ENCODE measurements at regions not wholly inside any gene's neighbourhood (a gene's known extent, or its start where the extent isn't known, plus 50 kb on each side); places are given as distances from the start of the nearest gene placed in this dataset.

- H3K79me2 ChIP-seq (ENCODE audit: control insufficient read depth, insufficient read depth, low read length) = no peaks in the 10 kb centered on the region
- H3K27ac ChIP-seq (ENCODE audit: low read length in 2 of 2) = no peak overlapping the region
- ATAC-seq (ENCODE audit: low read depth) = no peak
- no peaks in the 10 kb centered on the region for H3K4me1 ChIP-seq (ENCODE audit: control insufficient read depth in 2 of 2, insufficient read depth in 2 of 2, low read length in 2 of 2)
- no peaks in the 10 kb centered on the region for H3K36me3 ChIP-seq (replicated peaks in 1 of 2; ENCODE audit: control extremely low read depth in 1 of 2, control insufficient read depth in 1 of 2, extremely low read depth in 1 of 2, insufficient read depth in 2 of 2, low read length in 1 of 2)
- ChIA-PET CTCF (interaction anchor here (0.9 kb wide), 1 partner anchor 381 kb away, joined by 4 read pairs; the partner anchor contains the start of gene TRIM13), POLR2A (no interaction called here)
- TF ChIP-seq CTCF (IDR thresholded peaks at IDR 0.05) (no peak), EZH2 (IDR thresholded peaks at IDR 0.05; ENCODE audit: borderline replicate concordance, insufficient read depth, low read depth, low read length, poor library complexity, severe bottlenecking) (no peak)
- 71% methylated on average over 3 of the region's 5 CpGs for WGBS (ENCODE audit: insufficient coverage)
- H2AFZ ChIP-seq (ENCODE audit: insufficient read depth, low read depth, low read length, poor library complexity, severe bottlenecking) = no peak overlapping the region
- intact Hi-C loops (cut with micrococcal nuclease) = no loop called here
- no peaks in the 10 kb centered on the region for H3K27me3 ChIP-seq (replicated peaks in 1 of 4; ENCODE audit: control extremely low read depth in 1 of 4, control insufficient read depth in 3 of 4, insufficient read depth in 4 of 4, low read length in 3 of 4)
- no peak overlapping the region for H3K4me2 ChIP-seq (replicated peaks; ENCODE audit: low read depth, low read length, poor library complexity, severe bottlenecking)
- Mint-ChIP-seq H3K9me3 (ENCODE audit: insufficient read depth) (peaks cover 9% of the 10 kb centered on the region), H3K27me3 (no peaks in the 10 kb centered on the region), H3K4me1 (peaks cover 5% of the 10 kb centered on the region), H3K27ac (no peak overlapping the region), H3K4me3 (no peak overlapping the region)
- H3K9ac ChIP-seq (ENCODE audit: low read length) = no peak overlapping the region
- H3K9me3 ChIP-seq (ENCODE audit: control extremely low read depth in 1 of 3, control insufficient read depth in 2 of 3, insufficient read depth in 1 of 3, low read length in 2 of 3) = peaks cover 6 to 30% (median 6%) of the 10 kb centered on the region in 3 donors
- no peak overlapping the region for H3K4me3 ChIP-seq (ENCODE audit: control extremely low read depth in 1 of 5, extremely low read depth in 1 of 5, insufficient read depth in 1 of 5, low read depth in 2 of 5, low read length in 4 of 5)
- no peaks in the 10 kb centered on the region for H4K20me1 ChIP-seq (ENCODE audit: control insufficient read depth, insufficient read depth, low read length, poor library complexity, severe bottlenecking)
- no peak for DNase-seq
Observed at GRCh38 chr13:50378509-50379044, 363.3 kb downstream of the KCNRG start.

GRCh38 chr13:50379584-50379983 lies 364.3 kb downstream of the KCNRG start:
- TF ChIP-seq CTCF (IDR thresholded peaks at IDR 0.05) (no peak), EZH2 (IDR thresholded peaks at IDR 0.05; ENCODE audit: borderline replicate concordance, insufficient read depth, low read depth, low read length, poor library complexity, severe bottlenecking) (no peak)
- Mint-ChIP-seq H3K27me3 (no peaks in the 10 kb centered on the region), H3K4me1 (peaks cover 5% of the 10 kb centered on the region), H3K27ac (no peak overlapping the region), H3K9me3 (ENCODE audit: insufficient read depth) (peaks cover 9% of the 10 kb centered on the region), H3K4me3 (no peak overlapping the region)
- Histone ChIP-seq H3K4me3 (ENCODE audit: control extremely low read depth in 1 of 5, extremely low read depth in 1 of 5, insufficient read depth in 1 of 5, low read depth in 2 of 5, low read length in 4 of 5) (no peak overlapping the region), H2AFZ (ENCODE audit: insufficient read depth, low read depth, low read length, poor library complexity, severe bottlenecking) (no peak overlapping the region), H4K20me1 (ENCODE audit: control insufficient read depth, insufficient read depth, low read length, poor library complexity, severe bottlenecking) (no peaks in the 10 kb centered on the region), H3K27me3 (replicated peaks in 1 of 4; ENCODE audit: control extremely low read depth in 1 of 4, control insufficient read depth in 3 of 4, insufficient read depth in 4 of 4, low read length in 3 of 4) (no peaks in the 10 kb centered on the region), H3K36me3 (replicated peaks in 1 of 2; ENCODE audit: control extremely low read depth in 1 of 2, control insufficient read depth in 1 of 2, extremely low read depth in 1 of 2, insufficient read depth in 2 of 2, low read length in 1 of 2) (no peaks in the 10 kb centered on the region), H3K9me3 (ENCODE audit: control extremely low read depth in 1 of 3, control insufficient read depth in 2 of 3, insufficient read depth in 1 of 3, low read length in 2 of 3) (peaks cover 6 to 30% (median 6%) of the 10 kb centered on the region in 3 donors), H3K79me2 (ENCODE audit: control insufficient read depth, insufficient read depth, low read length) (no peaks in the 10 kb centered on the region), H3K9ac (ENCODE audit: low read length) (no peak overlapping the region), H3K4me1 (ENCODE audit: control insufficient read depth in 2 of 2, insufficient read depth in 2 of 2, low read length in 2 of 2) (no peaks in the 10 kb centered on the region), H3K27ac (ENCODE audit: low read length in 2 of 2) (no peak overlapping the region), H3K4me2 (replicated peaks; ENCODE audit: low read depth, low read length, poor library complexity, severe bottlenecking) (no peak overlapping the region)
- intact Hi-C loops (cut with micrococcal nuclease) = no loop called here
- DNase-seq (no peak), ATAC-seq (ENCODE audit: low read depth) (no peak)
- CTCF ChIA-PET = no interaction called here
- POLR2A ChIA-PET = no interaction called here
- 67% methylated on average over 3 of the region's 3 CpGs for WGBS (ENCODE audit: insufficient coverage)
